GM04504 (cell line): ENCODE measurements at regions not wholly inside any gene's neighbourhood (a gene's known extent, or its start where the extent isn't known, plus 50 kb on each side); places are given as distances from the start of the nearest gene placed in this dataset.
"Not testable (repeated sequence)": the region's sequence is repeated elsewhere in the genome, so short reads cannot be mapped to it uniquely, and the experiment has no call there.

Experiments
- DNase-seq: peaks from one replicate; pipeline ENCODE4 v3.0.0-alpha.2; 2012; ENCODE audit warnings: low read depth

GRCh38 chr1:244297087-244297486, 154.6 kb downstream of the ADSS2 start:
- DNase-seq, result no peak

GRCh38 chr1:244297616-244298015, 154.1 kb downstream of the ADSS2 start:
- no peak for DNase-seq

- not testable (repeated sequence) for DNase-seq
These were observed 151.7 kb downstream of the ADSS2 start for GRCh38 chr1:244300029-244300375.

- no peak for DNase-seq
These were observed 150.0 kb downstream of the ADSS2 start for GRCh38 chr1:244301595-244302130.

GRCh38 chr1:244302876-244303609, 148.7 kb downstream of the ADSS2 start:
- DNase-seq, result no peak

- no peak for DNase-seq
These were observed 148.1 kb downstream of the ADSS2 start for GRCh38 chr1:244303610-244303969.

- no peak for DNase-seq
These were observed 147.6 kb downstream of the ADSS2 start for GRCh38 chr1:244304156-244304555.

GRCh38 chr1:244304656-244305055, 147.1 kb downstream of the ADSS2 start:
- DNase-seq, result no peak

- no peak for DNase-seq
These were observed 145.8 kb downstream of the ADSS2 start for GRCh38 chr1:244305776-244306341.

- no peak for DNase-seq
These were observed 145.2 kb downstream of the ADSS2 start for GRCh38 chr1:244306544-244306943.

- DNase-seq, result not testable (repeated sequence)
These were observed 142.5 kb downstream of the ADSS2 start for GRCh38 chr1:244309191-244309590.

GRCh38 chr1:244311784-244312532, 139.8 kb downstream of the ADSS2 start:
- DNase-seq, result peak; percentile 22

GRCh38 chr1:244313346-244313745, 138.4 kb downstream of the ADSS2 start:
- DNase-seq, result no peak

GRCh38 chr1:244314921-244315559, 136.7 kb downstream of the ADSS2 start:
- no peak for DNase-seq

- DNase-seq, result no peak
These were observed 135.7 kb downstream of the ADSS2 start for GRCh38 chr1:244315996-244316395.

GRCh38 chr1:244316407-244316806, 135.3 kb downstream of the ADSS2 start:
- DNase-seq, result no peak

- no peak for DNase-seq
These were observed 134.6 kb downstream of the ADSS2 start for GRCh38 chr1:244316986-244317655.

GRCh38 chr1:244318078-244318477, 133.6 kb downstream of the ADSS2 start:
- no peak for DNase-seq

- no peak for DNase-seq
These were observed 133.2 kb downstream of the ADSS2 start for GRCh38 chr1:244318512-244318911.

- DNase-seq, result peak; percentile 84
These were observed 132.2 kb downstream of the ADSS2 start for GRCh38 chr1:244319283-244320132.

GRCh38 chr1:244322181-244322580, 129.5 kb downstream of the ADSS2 start:
- DNase-seq, result no peak
